ENCODE measurements at regions not wholly inside any gene's neighbourhood (a gene's known extent, or its start where the extent isn't known, plus 50 kb on each side); places are given as distances from the start of the nearest gene placed in this dataset.

- no peak for DNase-seq (ENCODE audit: low spot score)
These were observed 233.2 kb upstream of the TMCO5A start for GRCh38 chr15:37701230-37701629.

DNA sequence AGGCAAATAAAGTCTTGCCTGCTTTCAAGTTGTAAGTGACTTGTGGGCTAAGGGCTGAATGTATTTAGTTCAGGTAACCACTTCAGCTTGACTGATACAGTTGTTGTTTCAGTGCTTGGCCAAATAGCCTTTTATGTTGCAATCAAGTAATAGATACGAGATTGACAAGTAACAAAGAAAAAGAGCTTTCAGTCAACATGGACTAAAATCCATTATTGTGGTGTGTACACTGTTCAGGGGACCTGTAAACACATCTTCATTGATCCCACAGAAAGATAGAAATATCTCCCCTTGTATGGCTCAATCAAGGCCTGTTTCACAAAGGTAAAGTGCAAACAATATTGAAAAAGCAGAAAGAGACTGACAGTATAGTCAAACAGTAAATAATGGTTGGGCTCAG, 224.8 kb upstream of the TMCO5A start:
- DNase-seq (ENCODE audit: low spot score), result no peak

GRCh38 chr15:37715101-37715500, 219.3 kb upstream of the TMCO5A start:
- DNase-seq (ENCODE audit: low spot score), result no peak

GRCh38 chr15:37720267-37720666, 214.2 kb upstream of the TMCO5A start:
- DNase-seq (ENCODE audit: low spot score), result no peak

- DNase-seq (ENCODE audit: low spot score), result no peak
These were observed 203.2 kb upstream of the TMCO5A start for GRCh38 chr15:37731146-37731746.

- no peak for DNase-seq (ENCODE audit: low spot score)
These were observed 200.8 kb upstream of the TMCO5A start for GRCh38 chr15:37733628-37734027.

- DNase-seq (ENCODE audit: low spot score), result no peak
These were observed 193.8 kb upstream of the TMCO5A start for GRCh38 chr15:37740623-37741141.

- DNase-seq (ENCODE audit: low spot score), result no peak
These were observed 190.6 kb upstream of the TMCO5A start for GRCh38 chr15:37743826-37744225.

GRCh38 chr15:37744521-37744920, 189.9 kb upstream of the TMCO5A start:
- DNase-seq (ENCODE audit: low spot score), result no peak

- no peak for DNase-seq (ENCODE audit: low spot score)
These were observed 183.0 kb upstream of the TMCO5A start for GRCh38 chr15:37751401-37751800.

GRCh38 chr15:37756407-37756806, 178.0 kb upstream of the TMCO5A start:
- no peak for DNase-seq (ENCODE audit: low spot score)

GRCh38 chr15:37758412-37758811, 176.0 kb upstream of the TMCO5A start:
- DNase-seq (ENCODE audit: low spot score), result no peak

- DNase-seq (ENCODE audit: low spot score), result peak; percentile 58
These were observed 169.7 kb upstream of the TMCO5A start for GRCh38 chr15:37764733-37765191.

- peak; percentile 9 for DNase-seq (ENCODE audit: low spot score)
These were observed 168.7 kb upstream of the TMCO5A start for GRCh38 chr15:37765786-37766185.

- no peak for DNase-seq (ENCODE audit: low spot score)
These were observed 166.5 kb upstream of the TMCO5A start for GRCh38 chr15:37767841-37768455.

DNA sequence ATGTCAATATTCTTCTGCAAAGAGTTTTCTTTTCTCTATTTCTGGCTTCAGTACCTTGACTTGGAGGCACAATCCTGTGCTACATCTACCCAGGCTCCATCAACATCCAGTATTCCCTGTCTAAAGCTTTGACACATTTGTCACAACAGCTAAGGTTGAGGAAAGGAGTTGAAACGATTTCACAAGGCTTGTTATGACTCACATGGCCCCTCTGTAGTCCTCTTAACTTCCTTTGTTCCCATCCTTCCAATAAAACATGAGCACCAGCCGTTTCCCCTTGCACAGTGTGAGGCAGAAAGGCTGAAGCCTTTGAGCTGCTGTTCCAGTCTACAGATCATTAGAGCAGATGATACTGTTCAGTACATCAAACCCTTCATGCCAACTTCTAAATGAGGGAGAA, 163.0 kb upstream of the TMCO5A start:
- DNase-seq (ENCODE audit: low spot score), result no peak

- peak; percentile 74 for DNase-seq (ENCODE audit: low spot score)
These were observed 161.2 kb upstream of the TMCO5A start for GRCh38 chr15:37773111-37773860.

DNA sequence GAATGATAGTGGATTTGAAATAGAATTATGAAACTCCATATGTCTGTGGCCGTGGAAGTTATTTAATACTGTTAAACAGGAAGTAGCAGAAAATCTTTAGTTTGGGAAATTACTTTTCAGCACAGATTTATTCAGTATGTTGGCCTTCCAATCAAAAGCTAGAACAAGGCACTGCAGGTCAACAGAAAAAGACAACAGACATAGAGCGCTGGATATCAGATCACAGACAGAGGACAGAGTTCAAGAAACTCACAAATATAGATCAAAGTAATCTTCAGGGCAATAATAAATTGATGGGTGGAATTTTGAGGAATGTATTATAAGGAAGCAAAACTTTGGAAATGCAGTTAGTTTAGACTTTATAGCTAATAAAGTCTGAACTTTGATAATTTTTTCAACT, 159.5 kb upstream of the TMCO5A start:
- DNase-seq (ENCODE audit: low spot score), result no peak

- DNase-seq (ENCODE audit: low spot score), result no peak
These were observed 157.4 kb upstream of the TMCO5A start for GRCh38 chr15:37777006-37777405.

- no peak for DNase-seq (ENCODE audit: low spot score)
These were observed 151.2 kb upstream of the TMCO5A start for GRCh38 chr15:37783290-37783689.

DNA sequence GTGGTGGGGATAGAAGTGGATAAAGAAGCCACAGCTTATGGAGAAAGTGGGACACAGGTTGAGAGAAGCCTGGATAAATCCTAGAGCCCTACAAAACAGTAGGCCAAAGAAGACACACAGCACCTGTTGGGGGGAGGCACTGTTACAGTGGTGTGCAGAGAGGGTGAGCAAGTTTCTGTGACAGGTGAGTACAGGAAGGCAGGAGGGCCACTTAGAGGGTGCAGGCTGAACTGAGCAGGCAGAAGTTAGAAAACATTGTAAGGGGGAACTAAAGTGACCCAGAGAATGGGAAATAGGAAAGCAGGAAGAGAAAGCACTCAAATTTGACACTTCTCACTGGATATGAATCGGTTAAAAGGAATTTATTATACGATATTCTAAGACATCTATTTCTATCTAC, 146.1 kb upstream of the TMCO5A start:
- no peak for DNase-seq (ENCODE audit: low spot score)

- DNase-seq (ENCODE audit: low spot score), result no peak
These were observed 145.6 kb upstream of the TMCO5A start for GRCh38 chr15:37788767-37789396.

DNA sequence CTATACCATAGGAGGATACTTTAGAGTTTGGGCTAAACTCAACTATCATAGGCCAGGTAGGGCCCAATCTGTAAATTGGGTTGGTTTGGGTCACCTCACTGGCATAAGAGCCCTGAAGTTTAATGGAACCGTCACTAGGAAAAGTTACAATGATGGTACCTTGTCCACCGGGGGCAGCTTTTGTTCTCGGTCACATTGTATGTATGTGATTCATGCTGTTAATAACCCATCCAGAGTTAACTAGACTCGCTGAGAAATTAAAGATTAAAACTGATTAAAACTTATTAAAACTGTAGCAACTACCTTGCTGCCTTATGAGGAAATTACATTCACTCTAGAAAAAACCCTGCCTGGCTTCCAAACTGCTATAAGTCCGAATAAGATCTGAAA, 145.0 kb upstream of the TMCO5A start:
- DNase-seq (ENCODE audit: low spot score), result no peak

All from AG20443 (cell line).